ENCODE measurements at regions not wholly inside any gene's neighbourhood (a gene's known extent, or its start where the extent isn't known, plus 50 kb on each side); places are given as distances from the start of the nearest gene placed in this dataset.

DNA sequence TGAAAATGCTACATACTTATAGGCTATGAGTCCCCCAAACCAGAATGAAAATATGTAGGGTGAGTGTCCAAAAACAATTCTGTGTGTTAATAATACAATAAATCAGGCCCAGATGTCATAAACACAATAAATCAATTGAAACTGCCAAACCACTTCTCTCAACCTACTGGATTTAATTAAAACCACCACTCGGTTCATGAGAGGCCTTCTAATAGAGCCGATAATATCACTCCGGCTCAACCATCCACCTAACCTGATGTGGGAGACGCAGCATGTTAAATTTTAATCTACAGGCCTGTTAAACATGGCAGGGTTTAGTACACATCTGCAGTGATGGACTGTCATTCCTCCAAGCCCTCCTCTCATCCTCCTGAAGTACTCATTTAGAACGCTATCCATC is 734.5 kb upstream of the ZNF608 start:
- no peak for TF ChIP-seq CTCF (conservative IDR thresholded peaks at IDR 0.05; ENCODE audit: low read length)
- peak; percentile 16 for DNase-seq (ENCODE audit: low read depth)
- H3K4me3 ChIP-seq (ENCODE audit: low read length): no peak overlapping the region

GRCh38 chr5:125481506-125482465 is 735.3 kb upstream of the ZNF608 start:
- DNase-seq (ENCODE audit: low read depth): no peak
- TF ChIP-seq CTCF (conservative IDR thresholded peaks at IDR 0.05; ENCODE audit: low read length): no peak
- no peak overlapping the region for H3K4me3 ChIP-seq (ENCODE audit: low read length)

DNA sequence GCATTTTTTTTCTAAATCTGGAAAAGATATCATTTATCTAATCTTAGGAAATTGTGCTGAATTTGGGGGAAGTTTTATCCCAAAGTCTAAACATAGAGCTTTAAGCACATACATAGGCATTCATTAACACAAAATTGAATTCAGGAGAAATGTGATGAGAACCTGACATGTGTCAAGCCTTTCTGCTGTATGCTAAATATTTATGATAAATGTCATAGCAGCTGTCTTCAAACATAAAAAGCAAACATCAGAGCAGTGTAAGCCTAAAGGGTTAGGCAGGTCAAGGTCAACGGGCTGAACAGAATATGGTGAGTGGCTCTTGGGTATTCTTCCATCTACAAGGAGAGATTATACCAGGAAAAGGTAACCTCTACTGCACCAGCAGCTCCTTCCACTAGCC is 737.2 kb upstream of the ZNF608 start:
- DNase-seq (ENCODE audit: low read depth): no peak
- H3K4me3 ChIP-seq (ENCODE audit: low read length): no peak overlapping the region
- TF ChIP-seq CTCF (conservative IDR thresholded peaks at IDR 0.05; ENCODE audit: low read length): no peak

DNA sequence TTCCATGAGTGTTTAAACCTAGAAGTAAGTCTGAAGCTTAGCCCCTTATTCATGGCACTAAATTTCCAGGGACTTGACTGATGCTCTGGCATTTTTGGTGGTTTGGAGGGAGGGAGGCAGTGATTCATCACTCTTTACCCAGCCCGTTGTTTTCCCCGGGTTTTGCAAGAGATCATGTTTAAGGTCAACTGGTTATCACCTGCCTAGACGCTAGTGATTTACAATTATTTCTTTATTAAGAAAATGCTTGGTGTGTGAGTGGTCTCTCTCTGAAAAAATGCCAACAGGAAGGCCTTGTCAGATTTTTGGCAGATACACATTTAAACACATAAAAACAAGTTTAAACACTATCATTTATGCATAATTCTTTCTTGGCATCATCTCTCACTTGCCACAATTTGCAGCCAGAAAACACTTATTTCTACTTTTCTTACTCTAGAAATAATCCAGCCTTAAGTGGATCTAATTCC is 737.9 kb upstream of the ZNF608 start:
- no peak for TF ChIP-seq CTCF (conservative IDR thresholded peaks at IDR 0.05; ENCODE audit: low read length)
- H3K4me3 ChIP-seq (ENCODE audit: low read length): no peak overlapping the region
- DNase-seq (ENCODE audit: low read depth): no peak

GRCh38 chr5:125484742-125485641 is 738.6 kb upstream of the ZNF608 start:
- DNase-seq (ENCODE audit: low read depth): peak; percentile 99
- TF ChIP-seq CTCF (conservative IDR thresholded peaks at IDR 0.05; ENCODE audit: low read length): no peak
- no peak overlapping the region for H3K4me3 ChIP-seq (ENCODE audit: low read length)

- DNase-seq (ENCODE audit: low read depth): no peak
- no peak for TF ChIP-seq CTCF (conservative IDR thresholded peaks at IDR 0.05; ENCODE audit: low read length)
- no peak overlapping the region for H3K4me3 ChIP-seq (ENCODE audit: low read length)
These were observed 739.3 kb upstream of the ZNF608 start for GRCh38 chr5:125485771-125486170.
